HG02678 (cell line): ENCODE measurements at regions not wholly inside any gene's neighbourhood (a gene's known extent, or its start where the extent isn't known, plus 50 kb on each side); places are given as distances from the start of the nearest gene placed in this dataset.
"Not testable (repeated sequence)": the region's sequence is repeated elsewhere in the genome, so short reads cannot be mapped to it uniquely, and the experiment has no call there.

Source experiments
- ATAC-seq: cut with Tn5 transposase; IDR thresholded peaks from one replicate; pipeline ENCODE4 v1.9.1; 2021; ENCODE audit warnings: mild to moderate bottlenecking, moderate library complexity; ENCODE audit not compliant: unreplicated experiment

DNA sequence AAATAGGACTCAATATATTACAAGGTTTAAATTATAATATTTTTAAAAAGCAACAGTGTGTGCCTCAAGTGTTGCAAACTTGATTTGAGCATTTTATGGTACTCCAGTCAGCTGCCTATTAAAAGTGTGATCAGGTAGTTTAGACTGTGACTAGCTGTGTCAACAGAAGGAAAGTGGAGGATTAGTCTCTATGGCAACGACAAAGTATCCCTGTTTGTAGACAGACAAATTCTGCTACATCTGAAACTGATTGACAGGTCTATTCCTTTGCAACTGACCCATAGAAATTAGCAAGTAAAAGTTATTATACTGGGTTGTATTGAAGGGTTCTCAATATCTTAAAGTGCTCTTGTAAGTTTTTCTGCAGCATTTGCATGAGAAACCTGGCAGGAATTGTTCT, 249.8 kb upstream of the ARRDC3 start:
- no peak for ATAC-seq

GRCh38 chr5:91611746-91612145, 228.6 kb upstream of the ARRDC3 start:
- ATAC-seq: no peak

GRCh38 chr5:91607675-91608074, 224.6 kb upstream of the ARRDC3 start:
- ATAC-seq: no peak

GRCh38 chr5:91599863-91600262, 216.7 kb upstream of the ARRDC3 start:
- no peak for ATAC-seq

DNA sequence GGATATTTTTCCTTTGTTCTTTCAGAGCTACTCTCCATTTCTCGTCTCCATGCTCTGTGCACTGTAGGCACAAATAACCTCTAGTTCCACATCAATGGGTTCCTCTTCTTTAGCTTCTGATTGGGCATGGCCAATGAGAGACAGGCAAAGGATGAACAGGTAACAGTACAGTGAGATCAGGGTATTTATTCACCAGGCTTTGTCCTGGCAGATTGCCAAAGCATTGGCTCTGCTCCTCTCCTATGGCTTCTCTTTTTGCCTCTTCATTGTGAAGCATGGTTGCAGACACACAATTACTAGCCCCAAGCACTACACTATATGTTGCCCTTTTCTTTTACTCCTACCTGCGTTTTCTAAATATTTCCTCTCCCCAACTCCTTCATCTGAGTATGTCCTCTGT, 215.1 kb upstream of the ARRDC3 start:
- no peak for ATAC-seq

DNA sequence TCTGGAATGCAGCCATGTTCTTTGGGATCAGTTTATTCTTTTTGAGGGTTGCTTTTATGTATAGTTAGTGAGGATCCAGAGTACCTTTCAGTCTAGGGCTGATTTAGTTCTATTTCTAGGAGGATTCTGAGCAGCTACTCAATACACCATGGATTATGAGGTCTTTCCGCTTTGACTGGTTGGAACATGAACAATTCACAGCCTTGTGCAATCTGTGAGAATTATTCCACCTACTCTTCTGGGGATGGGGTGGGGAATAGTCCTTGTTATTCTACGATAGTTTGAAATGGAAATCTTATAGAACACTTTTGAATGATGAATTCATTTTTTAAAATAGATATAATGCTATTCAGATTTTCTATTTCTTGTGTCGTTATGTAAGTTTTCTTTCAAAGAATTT, 212.3 kb upstream of the ARRDC3 start:
- no peak for ATAC-seq

GRCh38 chr5:91591076-91591475, 208.0 kb upstream of the ARRDC3 start:
- no peak for ATAC-seq

DNA sequence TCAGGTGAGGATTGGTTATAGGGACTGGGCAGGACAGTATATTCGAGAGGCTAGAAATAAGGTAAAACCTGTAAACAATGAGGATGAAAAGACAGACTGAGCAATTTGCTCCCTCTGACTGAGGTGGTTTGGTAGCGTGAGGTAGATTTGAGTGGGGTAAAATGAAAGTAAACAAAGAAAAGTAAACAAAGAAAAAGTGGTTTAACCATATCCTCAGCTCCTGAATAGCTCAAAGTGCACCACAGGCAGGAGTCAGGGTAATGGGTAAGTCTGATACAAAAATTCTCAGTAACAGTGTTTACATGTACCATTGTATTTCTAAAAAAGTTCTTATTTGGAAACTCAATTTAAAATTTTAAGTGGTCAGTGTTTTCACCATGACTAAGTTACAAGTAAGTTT, 203.1 kb upstream of the ARRDC3 start:
- no peak for ATAC-seq

GRCh38 chr5:91584352-91584751, 201.2 kb upstream of the ARRDC3 start:
- ATAC-seq: no peak

DNA sequence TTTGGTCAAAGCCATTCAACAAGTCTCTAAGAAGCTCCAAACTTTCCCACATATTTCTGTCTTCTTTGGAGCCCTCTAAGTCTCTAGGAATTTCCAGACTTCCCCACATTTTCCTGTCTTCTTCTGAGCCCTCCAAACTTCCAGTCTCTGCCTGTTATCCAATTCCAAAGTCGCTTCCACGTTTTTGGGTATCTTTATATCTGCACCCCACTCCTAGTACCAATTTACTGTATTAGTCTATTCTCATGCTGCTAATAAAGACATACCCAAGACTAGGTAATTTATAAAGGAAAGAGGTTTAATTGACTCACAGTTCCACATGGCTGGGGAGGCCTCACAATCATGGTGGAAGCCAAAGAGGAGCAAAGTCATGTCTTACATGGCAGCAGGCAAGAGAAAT, 182.9 kb upstream of the ARRDC3 start:
- not testable (repeated sequence) for ATAC-seq

GRCh38 chr5:91562922-91563321, 179.8 kb upstream of the ARRDC3 start:
- ATAC-seq: no peak

GRCh38 chr5:91541696-91542095, 158.6 kb upstream of the ARRDC3 start:
- ATAC-seq: no peak

DNA sequence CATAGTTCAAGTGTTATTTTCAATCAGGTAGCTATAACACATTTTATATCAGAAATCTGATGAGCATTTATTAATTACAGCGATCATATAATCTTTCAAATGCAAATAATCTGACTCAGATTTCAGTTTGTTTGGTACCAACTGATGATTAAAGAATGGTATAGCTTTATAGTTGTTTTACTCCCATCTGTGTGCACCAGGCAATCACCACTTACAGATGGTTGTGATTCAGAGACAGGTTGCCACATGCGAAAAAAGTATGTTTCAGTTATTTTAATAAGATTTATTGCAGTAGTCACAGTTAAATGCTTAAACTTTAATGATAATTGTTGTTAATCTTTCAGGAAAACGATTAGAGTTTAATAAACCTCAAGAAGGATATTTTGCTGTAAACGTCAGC, 155.1 kb upstream of the ARRDC3 start:
- ATAC-seq: no peak

GRCh38 chr5:91535499-91535898, 152.4 kb upstream of the ARRDC3 start:
- ATAC-seq: no peak

DNA sequence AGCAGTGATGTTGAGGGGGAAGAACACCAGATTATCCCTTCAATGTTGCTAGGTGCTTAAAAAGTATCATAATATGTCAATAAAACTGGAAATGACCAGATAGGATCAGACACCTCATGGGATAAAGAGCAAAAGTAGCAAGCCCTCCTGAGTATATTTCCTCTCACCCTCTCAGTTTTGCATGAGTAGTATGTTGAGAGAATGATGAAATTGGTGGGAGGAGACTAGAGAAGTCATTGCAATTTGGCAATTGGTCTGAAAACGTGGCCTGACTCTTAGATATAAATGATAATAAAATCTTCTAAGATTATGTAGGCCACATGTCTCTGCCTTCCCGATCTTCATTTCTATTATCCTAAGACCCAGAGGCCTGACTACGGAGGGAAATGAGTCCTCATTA, 151.2 kb upstream of the ARRDC3 start:
- ATAC-seq: no peak

- no peak for ATAC-seq
These were observed 149.7 kb upstream of the ARRDC3 start for GRCh38 chr5:91532779-91533178.

DNA sequence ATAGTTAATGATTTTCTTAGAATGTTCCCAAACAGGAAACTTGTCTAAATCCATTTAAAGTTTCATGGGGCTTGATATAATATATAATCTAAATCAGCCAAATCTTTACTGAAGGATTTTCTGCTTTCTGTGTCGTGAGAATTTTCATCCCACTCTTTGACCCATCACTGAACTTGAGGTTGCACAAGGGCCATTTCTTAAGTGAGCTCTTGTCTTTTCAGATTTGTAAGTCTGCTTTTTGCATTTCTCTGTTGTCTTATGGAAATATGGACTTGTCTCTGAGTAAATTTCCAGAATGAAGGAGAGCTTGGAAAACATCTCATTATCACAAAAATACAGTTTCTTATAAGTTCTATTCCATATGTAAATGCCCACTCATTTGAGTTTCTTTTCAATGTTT, 149.2 kb upstream of the ARRDC3 start:
- ATAC-seq: no peak

DNA sequence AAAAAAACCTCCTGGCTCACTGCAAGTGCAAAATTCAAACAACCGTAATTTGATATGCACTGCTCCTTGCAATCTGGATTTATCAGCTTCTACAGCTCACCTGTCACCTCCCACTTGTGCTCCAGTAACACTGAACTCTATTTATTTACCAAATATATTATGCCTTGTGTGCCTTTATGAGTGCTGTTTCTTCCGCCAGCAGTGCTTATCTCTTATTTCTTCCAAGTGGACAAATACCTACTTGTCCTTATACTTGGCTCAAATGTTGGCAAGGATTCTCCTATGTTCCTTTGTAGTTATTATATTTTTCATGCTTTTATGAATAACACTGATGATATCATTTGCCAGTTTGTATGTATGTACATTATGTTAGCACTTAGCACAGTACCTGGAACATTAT, 145.7 kb upstream of the ARRDC3 start:
- no peak for ATAC-seq

DNA sequence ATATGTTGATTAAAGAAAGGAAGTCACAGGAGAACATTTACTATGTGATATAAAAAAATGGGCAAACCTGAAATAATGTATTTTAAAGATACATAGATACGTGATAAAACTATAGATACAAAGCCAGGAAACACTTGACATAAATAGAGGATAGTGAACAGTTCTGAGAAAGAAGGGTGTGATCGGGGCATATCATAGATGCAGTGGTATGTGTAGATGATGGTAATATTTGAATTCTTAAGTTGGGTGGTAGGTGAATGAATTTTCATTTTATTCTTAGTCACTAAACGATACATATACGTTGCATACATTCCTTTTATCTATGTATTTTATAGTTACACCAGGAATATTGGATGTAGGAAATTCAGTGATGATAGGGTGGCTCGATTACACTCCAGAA, 138.7 kb upstream of the ARRDC3 start:
- ATAC-seq: no peak

GRCh38 chr5:91521334-91521733, 138.2 kb upstream of the ARRDC3 start:
- no peak for ATAC-seq

DNA sequence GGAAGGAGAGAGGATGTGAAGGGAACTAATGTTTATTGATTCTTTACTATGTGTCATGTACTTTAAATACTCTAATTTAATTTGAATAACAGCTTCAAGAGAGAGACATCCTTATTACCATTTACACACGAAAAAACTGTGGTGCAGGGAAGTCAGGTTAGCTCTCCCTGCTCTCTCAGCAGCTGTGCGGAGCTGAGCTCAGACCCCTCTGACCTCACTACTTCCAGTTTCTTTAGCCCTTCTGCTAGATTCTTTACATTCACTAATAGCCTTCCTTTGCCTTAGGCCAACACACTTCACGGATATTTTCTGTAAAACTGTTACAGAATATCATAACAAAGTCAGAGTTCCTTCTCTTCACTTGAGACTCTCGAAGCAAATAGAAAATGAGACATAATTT, 131.3 kb upstream of the ARRDC3 start:
- no peak for ATAC-seq

GRCh38 chr5:91503321-91503720, 120.2 kb upstream of the ARRDC3 start:
- no peak for ATAC-seq

DNA sequence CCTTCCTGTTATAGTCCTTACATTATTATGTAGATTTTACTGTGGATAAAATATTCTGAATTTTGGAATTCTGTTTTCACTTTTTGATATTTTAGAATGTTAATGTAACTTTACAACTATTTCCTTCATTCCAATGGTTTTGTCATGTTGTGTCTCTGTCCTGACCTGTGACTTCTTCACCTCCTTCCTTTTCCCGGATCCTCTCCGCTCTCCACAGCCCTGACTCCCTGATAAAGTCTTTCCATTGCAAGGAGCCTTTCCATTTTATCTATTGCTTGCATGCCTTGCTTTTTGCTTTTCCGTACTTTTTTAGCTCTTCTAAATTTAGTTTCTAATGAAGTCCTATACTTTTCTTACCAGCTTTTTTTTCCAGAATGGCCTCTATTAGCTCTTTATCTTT, 117.6 kb upstream of the ARRDC3 start:
- no peak for ATAC-seq

- ATAC-seq: peak; percentile 70
These were observed 116.9 kb upstream of the ARRDC3 start for GRCh38 chr5:91499943-91500531.
